Activated CD8-positive, alpha-beta memory T cell treated with anti-CD3 and anti-CD28 coated beads for 1 hour (primary cell): ENCODE measurements at regions not wholly inside any gene's neighbourhood (a gene's known extent, or its start where the extent isn't known, plus 50 kb on each side); places are given as distances from the start of the nearest gene placed in this dataset.

Experiments used
- DNase-seq, 2 donors: peaks; one replicate each; pipeline ENCODE4 v3.0.0-alpha.2; 2020; ENCODE audit warnings: low read depth in 1 of 2; ENCODE audit errors: extremely low read depth in 1 of 2

GRCh38 chr9:28287455-28287854, 714.2 kb upstream of the C9orf72 start:
- no peak for DNase-seq

GRCh38 chr9:28289746-28290145, 716.5 kb upstream of the C9orf72 start:
- DNase-seq = no peak

GRCh38 chr9:28293369-28294090, 720.2 kb upstream of the C9orf72 start:
- no peak for DNase-seq

- no peak for DNase-seq
Observed at GRCh38 chr9:28301281-28301680, 728.0 kb upstream of the C9orf72 start.

- no peak for DNase-seq
Observed at GRCh38 chr9:28317745-28318144, 744.5 kb upstream of the C9orf72 start.

- no peak for DNase-seq
Observed at GRCh38 chr9:28318515-28318914, 745.2 kb upstream of the C9orf72 start.

GRCh38 chr9:28319981-28320380, 746.7 kb upstream of the C9orf72 start:
- DNase-seq = no peak

GRCh38 chr9:28320616-28321015, 747.3 kb upstream of the C9orf72 start:
- DNase-seq = no peak

GRCh38 chr9:28329323-28329722, 756.0 kb upstream of the C9orf72 start:
- no peak for DNase-seq

GRCh38 chr9:28332648-28333047, 759.4 kb upstream of the C9orf72 start:
- no peak for DNase-seq

- no peak for DNase-seq
Observed at GRCh38 chr9:28341913-28342312, 768.6 kb upstream of the C9orf72 start.

- DNase-seq = no peak
Observed at GRCh38 chr9:28342815-28343338, 769.6 kb upstream of the C9orf72 start.

- no peak for DNase-seq
Observed at GRCh38 chr9:28363151-28363562, 789.9 kb upstream of the C9orf72 start.

- no peak for DNase-seq
Observed at GRCh38 chr9:28365020-28365640, 791.8 kb upstream of the C9orf72 start.

- DNase-seq = no peak
Observed at GRCh38 chr9:28365728-28366127, 792.4 kb upstream of the C9orf72 start.

GRCh38 chr9:28378231-28378630, 805.0 kb upstream of the C9orf72 start:
- DNase-seq = no peak

- DNase-seq = no peak
Observed at GRCh38 chr9:28379082-28379481, 805.8 kb upstream of the C9orf72 start.

GRCh38 chr9:28389411-28389810, 816.1 kb upstream of the C9orf72 start:
- DNase-seq = no peak

- DNase-seq = no peak
Observed at GRCh38 chr9:28394774-28395173, 821.5 kb upstream of the C9orf72 start.

- DNase-seq = no peak
Observed at GRCh38 chr9:28396058-28396457, 822.8 kb upstream of the C9orf72 start.

- DNase-seq = no peak
Observed at GRCh38 chr9:28407351-28407750, 834.1 kb upstream of the C9orf72 start.

GRCh38 chr9:28409919-28410318, 836.6 kb upstream of the C9orf72 start:
- DNase-seq = no peak
